Endothelial cell of umbilical vein (primary cell): ENCODE measurements at regions not wholly inside any gene's neighbourhood (a gene's known extent, or its start where the extent isn't known, plus 50 kb on each side); places are given as distances from the start of the nearest gene placed in this dataset.

Experiments used
- BruUV-seq: library from RNA; stranded (reverse); fragments of 400-500 nt; replicated peaks from 2 replicates; lab custom pipeline; 2021; lab: Mats Ljungman, UMichigan
- CTCF ChIA-PET: fragments of 300-600, 350-600 bp; sonication (Branson Sonifier 250); formaldehyde crosslinking; loops from one replicate; lab custom pipeline; 2021; ENCODE audit warnings: antibody characterized with exemption, inconsistent platforms; lab: Charles Lee
- POLR2A ChIA-PET: fragments of 300-600, 350-600 bp; sonication (Branson Sonifier 250); formaldehyde crosslinking; loops from one replicate; lab custom pipeline; 2021; ENCODE audit warnings: antibody characterized with exemption, inconsistent platforms; lab: Charles Lee
- DNase-seq: peaks from one replicate; pipeline ENCODE4 v3.0.0-alpha.2; 2011; ENCODE audit warnings: low read depth, low spot score
- FAIRE-seq: peaks from 2 replicates; lab custom pipeline; 2011; peaks lifted over from hg19 to GRCh38; lab: Jason Lieb, UNC
- H2AFZ ChIP-seq: 2 replicates; pipeline ENCODE4 v1.6.0; 2012; ENCODE audit warnings: low read depth, low read length, control low read depth, inconsistent platforms
- H3K27ac ChIP-seq: 2 replicates; pipeline ENCODE4 v1.5.1; 2011; ENCODE audit warnings: low read depth, mild to moderate bottlenecking, control low read depth, low read length, moderate library complexity; ENCODE audit not compliant: insufficient read depth
- H3K27me3 ChIP-seq, 2 experiments: 2 replicates each; pipeline versions ENCODE4 v1.6.0 to v1.6.1; 2011; ENCODE audit warnings: low read length in 2 of 2, mixed read lengths in 1 of 2; ENCODE audit not compliant: control insufficient read depth in 2 of 2, insufficient read depth in 2 of 2
- H3K36me3 ChIP-seq, 2 experiments: 2 replicates in 1 of 2; 3 replicates in 1 of 2; pipeline ENCODE4 v1.5.1; 2011; ENCODE audit warnings: low read length in 2 of 2, mild to moderate bottlenecking in 1 of 2, moderate library complexity in 1 of 2; ENCODE audit not compliant: control insufficient read depth in 2 of 2, insufficient read depth in 2 of 2; ENCODE audit errors: extremely low read depth in 1 of 2
- H3K4me1 ChIP-seq: 3 replicates; pipeline ENCODE4 v1.5.1; 2011; ENCODE audit warnings: mild to moderate bottlenecking, low read length; ENCODE audit not compliant: control insufficient read depth, insufficient read depth; ENCODE audit errors: extremely low read depth
- H3K4me2 ChIP-seq: 2 replicates; pipeline ENCODE4 v1.6.1; 2011; ENCODE audit warnings: low read length, control low read depth, mixed read lengths; ENCODE audit not compliant: insufficient read depth
- H3K4me3 ChIP-seq, 3 experiments: fragments of 200-600 bp in 1 of 3; sonication (generic), shearing (Covaris generic) in 1 of 3; replicated peaks in 1 of 3; 2 replicates each; pipeline ENCODE4 v1.5.1; 2011 to 2016; ENCODE audit warnings: control low read depth in 3 of 3, low read length in 3 of 3, mild to moderate bottlenecking in 2 of 3, inconsistent platforms in 1 of 3, low read depth in 1 of 3, moderate library complexity in 1 of 3; ENCODE audit not compliant: insufficient read depth in 1 of 3
- H3K79me2 ChIP-seq: 2 replicates; pipeline ENCODE4 v1.6.0; 2012; ENCODE audit warnings: low read length, inconsistent platforms; ENCODE audit not compliant: control insufficient read depth, insufficient read depth
- H3K9ac ChIP-seq: replicated peaks from 2 replicates; pipeline ENCODE3; 2011; ENCODE audit warnings: low read length, control low read depth; ENCODE audit not compliant: insufficient read depth; ENCODE audit errors: extremely low read depth
- H3K9me1 ChIP-seq: replicated peaks from 3 replicates; pipeline ENCODE4 v1.6.0; 2011; ENCODE audit warnings: mild to moderate bottlenecking, low read length; ENCODE audit not compliant: control insufficient read depth, insufficient read depth; ENCODE audit errors: extremely low read depth
- H3K9me3 ChIP-seq: replicated peaks from 2 replicates; pipeline ENCODE4 v1.5.1; 2012; ENCODE audit warnings: low read length, inconsistent platforms; ENCODE audit not compliant: control insufficient read depth, insufficient read depth
- H4K20me1 ChIP-seq: replicated peaks from 2 replicates; pipeline ENCODE3; 2011; ENCODE audit warnings: mild to moderate bottlenecking, low read length; ENCODE audit not compliant: control insufficient read depth, insufficient read depth; ENCODE audit errors: extremely low read depth
- CTCF ChIP-seq, 2 donors: IDR thresholded peaks; 1 replicate in 1 of 2; 2 replicates in 1 of 2; pipeline ENCODE4 v1.5.1; 2011; ENCODE audit warnings: low read length in 2 of 2, mild to moderate bottlenecking in 2 of 2, moderate library complexity in 2 of 2, control low read depth in 1 of 2, inconsistent platforms in 1 of 2, low read depth in 1 of 2; ENCODE audit not compliant: insufficient read depth in 1 of 2; ENCODE audit errors: extremely low read depth in 1 of 2
- EZH2 ChIP-seq: IDR thresholded peaks from 2 replicates; pipeline ENCODE4 v1.6.1; 2012; ENCODE audit warnings: borderline replicate concordance, low read depth, mild to moderate bottlenecking, moderate library complexity, low read length, inconsistent platforms; ENCODE audit not compliant: severe bottlenecking
- FOS ChIP-seq: IDR thresholded peaks from 2 replicates; pipeline ENCODE4 v1.6.1; 2011; ENCODE audit warnings: mild to moderate bottlenecking, low read length, moderate library complexity, borderline replicate concordance; ENCODE audit not compliant: insufficient read depth
- GATA2 ChIP-seq: IDR thresholded peaks from 2 replicates; pipeline ENCODE4 v1.7.0; 2011; ENCODE audit warnings: low read depth, mild to moderate bottlenecking, moderate library complexity, mixed read lengths, low read length; ENCODE audit not compliant: insufficient read length, insufficient read depth
- JUN ChIP-seq: IDR thresholded peaks from 2 replicates; pipeline ENCODE4 v1.6.1; 2011; ENCODE audit warnings: borderline replicate concordance, low read depth; ENCODE audit not compliant: insufficient read length, insufficient read depth
- MYC ChIP-seq: IDR thresholded peaks from one replicate; pipeline ENCODE4 v1.6.1; 2011; ENCODE audit warnings: mild to moderate bottlenecking, low read depth, low read length
- POLR2A ChIP-seq: IDR thresholded peaks from 2 replicates; pipeline ENCODE4 v1.6.1; 2012; ENCODE audit warnings: low read depth, mild to moderate bottlenecking, control low read depth, low read length
- POLR2AphosphoS5 ChIP-seq: IDR thresholded peaks from 2 replicates; pipeline ENCODE4 v1.6.1; 2012; ENCODE audit warnings: low read depth, mild to moderate bottlenecking, control low read depth, low read length, moderate library complexity; ENCODE audit not compliant: insufficient read depth
- dilution Hi-C: fragments of 300-500 bp; cut with MboI; formaldehyde crosslinking; loops from one replicate; pipeline ENCODE4 v1.15.0; 2019; ENCODE audit warnings: low sequenced_read_pairs; ENCODE audit not compliant: extremely low pct_ligation_motif_present
- intact Hi-C: fragments of 100-400 bp; cut with micrococcal nuclease; formaldehyde crosslinking; loops from one replicate; pipeline ENCODE4 v1.10.0; 2022
- TF ChIP-seq, protein P1 (sequence below): IDR thresholded peaks from 2 replicates; pipeline ENCODE4 v1.6.1; 2011; ENCODE audit not compliant: insufficient read depth, insufficient read length

- dilution Hi-C loops (no loop called here), intact Hi-C loops (no loop called here)
- H3K4me2 ChIP-seq = no peak overlapping the region
- ChIA-PET CTCF (no interaction called here), POLR2A (no interaction called here)
- DNase-seq = no peak
- TF ChIP-seq FOS (no peak), CTCF (IDR thresholded peaks at IDR 0.05; ENCODE audit: extremely low read depth in 1 of 2, insufficient read depth in 1 of 2, low read depth in 1 of 2, low read length in 2 of 2) (no peak), POLR2A (no peak), EZH2 (no peak), JUN (no peak), MYC (no peak), POLR2AphosphoS5 (no peak), GATA2 (no peak)
- TF ChIP-seq, protein P1, sequence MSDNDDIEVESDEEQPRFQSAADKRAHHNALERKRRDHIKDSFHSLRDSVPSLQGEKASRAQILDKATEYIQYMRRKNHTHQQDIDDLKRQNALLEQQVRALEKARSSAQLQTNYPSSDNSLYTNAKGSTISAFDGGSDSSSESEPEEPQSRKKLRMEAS = no peak
- no peaks in the 10 kb centered on the region for H3K36me3 ChIP-seq
- H3K4me1 ChIP-seq = no peaks in the 10 kb centered on the region
- no peak overlapping the region for H3K27ac ChIP-seq
- H3K9me1 ChIP-seq = no peaks in the 10 kb centered on the region
- FAIRE-seq = no peak
- H2AFZ ChIP-seq = no peak overlapping the region
- H4K20me1 ChIP-seq = no peaks in the 10 kb centered on the region
- H3K9ac ChIP-seq = no peak overlapping the region
- BruUV-seq = no TSS peak
- no peaks in the 10 kb centered on the region for H3K79me2 ChIP-seq
- no peaks in the 10 kb centered on the region for H3K9me3 ChIP-seq
- no peaks in the 10 kb centered on the region for H3K27me3 ChIP-seq
- H3K4me3 ChIP-seq = no peak overlapping the region
These were observed 685.6 kb downstream of the XPNPEP1 start for GRCh38 chr10:109237682-109238081.
